GM18909 (cell line): ENCODE measurements at regions not wholly inside any gene's neighbourhood (a gene's known extent, or its start where the extent isn't known, plus 50 kb on each side); places are given as distances from the start of the nearest gene placed in this dataset.

Source experiments
- ATAC-seq: cut with Tn5 transposase; IDR thresholded peaks from one replicate; pipeline ENCODE4 v1.9.1; 2021; ENCODE audit warnings: mild to moderate bottlenecking; ENCODE audit not compliant: unreplicated experiment, poor library complexity

- no peak for ATAC-seq
Observed at GRCh38 chr3:124582621-124583395, 147.4 kb upstream of the UMPS start.

GRCh38 chr3:124584245-124584551 is 146.1 kb upstream of the UMPS start:
- ATAC-seq = no peak

- ATAC-seq = no peak
Observed at GRCh38 chr3:124584552-124585391, 145.5 kb upstream of the UMPS start.

GRCh38 chr3:124586126-124587052 is 143.9 kb upstream of the UMPS start:
- no peak for ATAC-seq

- ATAC-seq = no peak
Observed at GRCh38 chr3:124587053-124587408, 143.2 kb upstream of the UMPS start.

GRCh38 chr3:124588036-124588435 is 142.2 kb upstream of the UMPS start:
- ATAC-seq = no peak

- ATAC-seq = no peak
Observed at GRCh38 chr3:124588794-124589193, 141.5 kb upstream of the UMPS start.

- no peak for ATAC-seq
Observed at GRCh38 chr3:124591699-124592098, 138.6 kb upstream of the UMPS start.

GRCh38 chr3:124592658-124593441 is 137.4 kb upstream of the UMPS start:
- no peak for ATAC-seq

- no peak for ATAC-seq
Observed at GRCh38 chr3:124593442-124593829, 136.8 kb upstream of the UMPS start.

GRCh38 chr3:124594581-124594980 is 135.7 kb upstream of the UMPS start:
- no peak for ATAC-seq

GRCh38 chr3:124597273-124597672 is 133.0 kb upstream of the UMPS start:
- no peak for ATAC-seq

- ATAC-seq = no peak
Observed at GRCh38 chr3:124597979-124598378, 132.3 kb upstream of the UMPS start.

GRCh38 chr3:124599147-124599765 is 131.0 kb upstream of the UMPS start:
- ATAC-seq = no peak

GRCh38 chr3:124599779-124600693 is 130.2 kb upstream of the UMPS start:
- ATAC-seq = no peak

- no peak for ATAC-seq
Observed at GRCh38 chr3:124600765-124601164, 129.5 kb upstream of the UMPS start.

GRCh38 chr3:124601190-124601589 is 129.1 kb upstream of the UMPS start:
- ATAC-seq = no peak

GRCh38 chr3:124602980-124603627 is 127.1 kb upstream of the UMPS start:
- no peak for ATAC-seq
